Trophoblast cell (in vitro differentiated cells and primary cell): ENCODE measurements at regions not wholly inside any gene's neighbourhood (a gene's known extent, or its start where the extent isn't known, plus 50 kb on each side); places are given as distances from the start of the nearest gene placed in this dataset.

Experiments used
- DNase-seq, 2 donors: peaks; one replicate each; pipeline ENCODE4 v3.0.0-alpha.2; 2016
- H2AFZ ChIP-seq: 2 replicates; pipeline ENCODE4 v1.6.1; 2013; ENCODE audit warnings: low read length, moderate library complexity, mild to moderate bottlenecking; ENCODE audit not compliant: insufficient read depth, poor library complexity
- H2AK5ac ChIP-seq: 2 replicates; pipeline ENCODE4 v1.6.1; 2013; ENCODE audit warnings: mild to moderate bottlenecking, low read length
- H2BK120ac ChIP-seq: 2 replicates; pipeline ENCODE4 v1.6.1; 2013; ENCODE audit warnings: low read length, mild to moderate bottlenecking, moderate library complexity; ENCODE audit not compliant: insufficient read depth, poor library complexity
- H2BK12ac ChIP-seq: 2 replicates; pipeline ENCODE4 v1.6.1; 2013; ENCODE audit warnings: mild to moderate bottlenecking, low read length, moderate library complexity
- H2BK5ac ChIP-seq: 2 replicates; pipeline ENCODE4 v1.6.1; 2013; ENCODE audit warnings: low read length, low read depth, moderate library complexity, mild to moderate bottlenecking; ENCODE audit not compliant: poor library complexity
- H3K14ac ChIP-seq: 2 replicates; pipeline ENCODE4 v1.6.1; 2013; ENCODE audit warnings: mild to moderate bottlenecking, low read length
- H3K18ac ChIP-seq: 2 replicates; pipeline ENCODE4 v1.6.1; 2013; ENCODE audit warnings: mild to moderate bottlenecking, low read length
- H3K23ac ChIP-seq: 2 replicates; pipeline ENCODE4 v1.6.1; 2013; ENCODE audit warnings: low read length
- H3K27ac ChIP-seq: 2 replicates; pipeline ENCODE4 v1.5.1; 2013; ENCODE audit warnings: low read depth, mild to moderate bottlenecking, inconsistent platforms, low read length, moderate library complexity
- H3K27me3 ChIP-seq: 2 replicates; pipeline ENCODE4 v1.6.1; 2013; ENCODE audit warnings: inconsistent platforms, mild to moderate bottlenecking, low read length, moderate library complexity; ENCODE audit not compliant: insufficient read depth
- H3K36me3 ChIP-seq, 2 experiments: 1 replicate in 1 of 2; 2 replicates in 1 of 2; pipeline ENCODE4 v1.6.1; 2013; ENCODE audit warnings: low read length in 2 of 2, mild to moderate bottlenecking in 2 of 2, moderate library complexity in 1 of 2; ENCODE audit not compliant: insufficient read depth in 2 of 2, control insufficient read depth in 1 of 2
- H3K4ac ChIP-seq: 2 replicates; pipeline ENCODE4 v1.6.1; 2013; ENCODE audit warnings: low read depth, mild to moderate bottlenecking, low read length, moderate library complexity
- H3K4me1 ChIP-seq, 2 experiments: 1 replicate in 1 of 2; 2 replicates in 1 of 2; pipeline ENCODE4 v1.6.1; 2013; ENCODE audit warnings: low read length in 2 of 2, mild to moderate bottlenecking in 2 of 2, moderate library complexity in 1 of 2; ENCODE audit not compliant: insufficient read depth in 2 of 2, control insufficient read depth in 1 of 2
- H3K4me2 ChIP-seq: 2 replicates; pipeline ENCODE4 v1.6.1; 2013; ENCODE audit warnings: inconsistent platforms, mild to moderate bottlenecking, low read length, moderate library complexity
- H3K4me3 ChIP-seq: 2 replicates; pipeline ENCODE4 v1.5.1; 2013; ENCODE audit warnings: mild to moderate bottlenecking, low read depth, low read length, inconsistent platforms
- H3K79me1 ChIP-seq: one replicate; pipeline ENCODE4 v1.6.1; 2013; ENCODE audit warnings: low read length
- H3K79me2 ChIP-seq: 2 replicates; pipeline ENCODE4 v1.6.1; 2013; ENCODE audit warnings: low read length, mild to moderate bottlenecking; ENCODE audit not compliant: control insufficient read depth, insufficient read depth, poor library complexity
- H3K9ac ChIP-seq: 2 replicates; pipeline ENCODE4 v1.6.1; 2013; ENCODE audit warnings: mild to moderate bottlenecking, low read length
- H3K9me3 ChIP-seq: 2 replicates; pipeline ENCODE4 v1.6.1; 2013; ENCODE audit warnings: low read depth, mild to moderate bottlenecking, control low read depth, inconsistent platforms, low read length; ENCODE audit not compliant: insufficient read depth
- H4K12ac ChIP-seq: 2 replicates; pipeline ENCODE4 v1.6.1; 2013; ENCODE audit warnings: low read depth, mild to moderate bottlenecking, low read length, moderate library complexity
- H4K8ac ChIP-seq: 2 replicates; pipeline ENCODE4 v1.6.1; 2013; ENCODE audit warnings: low read depth, mild to moderate bottlenecking, low read length, moderate library complexity
- H4K91ac ChIP-seq: one replicate; pipeline ENCODE4 v1.6.1; 2013; ENCODE audit warnings: low read depth, mild to moderate bottlenecking, low read length, moderate library complexity
- WGBS: extraction: QIAGEN DNeasy Blood & Tissue Kit; methylation state at CpG from one replicate; pipeline ENCODE4 v1.1.7; 2013; ENCODE audit warnings: missing lambda C conversion rate; ENCODE audit not compliant: insufficient read length, insufficient coverage; ENCODE audit errors: extremely low coverage; 5-methylcytosine and 5-hydroxymethylcytosine counted together

- Histone ChIP-seq H3K4me1 (no peaks in the 10 kb centered on the region), H2BK5ac (no peak overlapping the region), H4K8ac (no peak overlapping the region), H2BK12ac (no peak overlapping the region), H3K27ac (no peak overlapping the region), H4K12ac (no peak overlapping the region), H3K4me3 (no peak overlapping the region), H3K9ac (no peak overlapping the region), H3K79me1 (no peaks in the 10 kb centered on the region), H2AFZ (no peak overlapping the region), H2BK120ac (no peak overlapping the region), H2AK5ac (no peak overlapping the region), H3K14ac (no peak overlapping the region), H3K9me3 (peaks cover 3% of the 10 kb centered on the region), H3K4ac (no peak overlapping the region), H4K91ac (no peak overlapping the region), H3K27me3 (no peaks in the 10 kb centered on the region), H3K18ac (no peak overlapping the region), H3K79me2 (no peaks in the 10 kb centered on the region), H3K4me2 (no peak overlapping the region), H3K36me3 (no peaks in the 10 kb centered on the region), H3K23ac (no peak overlapping the region)
- DNase-seq = no peak
Observed at GRCh38 chr7:118759921-118760320, 535.4 kb downstream of the ANKRD7 start.

DNA sequence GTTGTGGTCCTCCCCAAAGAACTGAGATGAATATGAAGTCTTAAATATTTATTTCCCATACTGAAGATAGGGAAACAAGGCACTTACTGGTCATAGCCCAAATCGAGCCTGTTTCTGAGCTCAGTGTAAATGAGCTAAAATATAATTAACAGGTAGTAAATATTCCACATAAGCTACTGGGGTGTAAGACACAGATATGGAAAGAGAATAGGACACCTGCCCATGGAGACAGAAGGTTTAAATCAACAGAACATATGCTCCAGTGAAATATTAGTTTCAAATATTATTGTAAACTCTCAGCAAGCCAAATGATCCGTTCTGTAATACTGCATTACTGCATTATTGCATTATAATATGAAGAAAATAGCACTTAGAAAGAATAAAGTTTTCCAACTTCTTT is 537.9 kb downstream of the ANKRD7 start:
- no peak overlapping the region for H2BK12ac ChIP-seq
- H2AK5ac ChIP-seq = no peak overlapping the region
- no peak overlapping the region for H3K14ac ChIP-seq
- H2BK120ac ChIP-seq = no peak overlapping the region
- no peaks in the 10 kb centered on the region for H3K79me2 ChIP-seq
- no peak overlapping the region for H2AFZ ChIP-seq
- DNase-seq = no peak
- no peak overlapping the region for H4K12ac ChIP-seq
- no peaks in the 10 kb centered on the region for H3K79me1 ChIP-seq
- no peak overlapping the region for H3K4me3 ChIP-seq
- no peak overlapping the region for H2BK5ac ChIP-seq
- H3K9me3 ChIP-seq = peaks cover 3% of the 10 kb centered on the region
- no peak overlapping the region for H3K4ac ChIP-seq
- no peak overlapping the region for H3K23ac ChIP-seq
- H4K91ac ChIP-seq = no peak overlapping the region
- no peaks in the 10 kb centered on the region for H3K27me3 ChIP-seq
- H4K8ac ChIP-seq = no peak overlapping the region
- no peak overlapping the region for H3K9ac ChIP-seq
- H3K18ac ChIP-seq = no peak overlapping the region
- no peak overlapping the region for H3K27ac ChIP-seq
- no peaks in the 10 kb centered on the region for H3K36me3 ChIP-seq
- no peaks in the 10 kb centered on the region for H3K4me1 ChIP-seq
- no CpG with 5 or more reads among the region's 2 CpGs for WGBS
- H3K4me2 ChIP-seq = no peak overlapping the region

DNA sequence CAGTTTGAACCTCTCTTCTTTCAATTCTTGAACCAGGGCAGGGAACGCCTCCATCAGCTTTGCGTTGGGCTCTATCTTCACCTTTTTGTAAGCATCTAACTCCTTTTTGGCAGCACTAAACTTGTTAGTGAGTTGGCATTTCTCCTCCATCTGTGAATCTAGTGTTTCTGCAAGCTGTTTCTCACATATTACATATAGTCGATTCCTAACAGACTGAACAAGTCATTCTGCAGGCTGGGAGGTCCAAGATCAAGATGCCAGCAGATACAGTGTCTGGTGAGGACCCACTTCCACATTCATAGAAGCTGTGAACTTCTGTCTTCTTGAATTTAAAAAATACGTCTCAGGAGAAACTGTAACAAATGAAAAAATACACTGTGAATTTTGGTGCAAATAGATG is 539.7 kb downstream of the ANKRD7 start:
- Histone ChIP-seq H3K23ac (no peak overlapping the region), H2AK5ac (no peak overlapping the region), H4K12ac (no peak overlapping the region), H3K9me3 (peaks cover 3% of the 10 kb centered on the region), H3K27ac (no peak overlapping the region), H3K9ac (no peak overlapping the region), H3K36me3 (no peaks in the 10 kb centered on the region), H3K4me1 (no peaks in the 10 kb centered on the region), H2AFZ (no peak overlapping the region), H4K91ac (no peak overlapping the region), H3K79me1 (no peaks in the 10 kb centered on the region), H3K4ac (no peak overlapping the region), H3K79me2 (no peaks in the 10 kb centered on the region), H3K4me2 (no peak overlapping the region), H2BK12ac (no peak overlapping the region), H2BK5ac (no peak overlapping the region), H3K14ac (no peak overlapping the region), H3K18ac (no peak overlapping the region), H3K4me3 (no peak overlapping the region), H3K27me3 (no peaks in the 10 kb centered on the region), H4K8ac (no peak overlapping the region), H2BK120ac (no peak overlapping the region)
- no peak for DNase-seq
- WGBS = no CpG with 5 or more reads among the region's 4 CpGs

DNA sequence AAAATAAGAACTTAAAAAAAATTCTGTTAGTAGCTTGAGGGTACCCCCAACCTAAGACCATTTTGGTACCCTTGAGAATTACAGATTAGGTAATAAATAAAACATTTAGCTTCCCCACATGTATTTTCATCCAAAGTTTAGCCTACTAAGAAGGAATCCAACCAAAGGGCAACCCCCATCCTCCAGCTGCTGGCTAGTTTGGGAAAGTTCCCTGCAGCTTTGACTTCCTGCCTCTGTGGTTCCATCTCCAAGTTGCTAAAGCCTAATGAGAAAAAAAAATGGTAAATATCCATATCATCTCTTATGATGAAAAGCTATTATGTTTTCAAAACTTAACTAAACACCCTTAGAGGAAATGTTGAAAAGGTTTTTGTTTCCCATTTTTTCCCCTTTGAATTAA is 547.2 kb downstream of the ANKRD7 start:
- Histone ChIP-seq H3K79me2 (no peaks in the 10 kb centered on the region), H3K4ac (no peak overlapping the region), H3K27ac (no peak overlapping the region), H4K91ac (no peak overlapping the region), H3K27me3 (no peaks in the 10 kb centered on the region), H2AK5ac (no peak overlapping the region), H3K14ac (no peak overlapping the region), H2BK120ac (no peak overlapping the region), H3K36me3 (no peaks in the 10 kb centered on the region), H2AFZ (no peak overlapping the region), H3K79me1 (no peaks in the 10 kb centered on the region), H3K4me3 (no peak overlapping the region), H3K4me2 (no peak overlapping the region), H3K9ac (no peak overlapping the region), H2BK5ac (no peak overlapping the region), H2BK12ac (no peak overlapping the region), H3K9me3 (no peaks in the 10 kb centered on the region), H3K23ac (no peak overlapping the region), H3K4me1 (no peaks in the 10 kb centered on the region), H3K18ac (no peak overlapping the region), H4K12ac (no peak overlapping the region), H4K8ac (no peak overlapping the region)
- no peak for DNase-seq

GRCh38 chr7:118777308-118777707 is 552.8 kb downstream of the ANKRD7 start:
- no peak overlapping the region for H2AK5ac ChIP-seq
- WGBS = no CpG with 5 or more reads among the region's 1 CpG
- H4K8ac ChIP-seq = no peak overlapping the region
- no peak overlapping the region for H3K4ac ChIP-seq
- H3K27me3 ChIP-seq = no peaks in the 10 kb centered on the region
- H3K4me1 ChIP-seq = no peaks in the 10 kb centered on the region
- no peak overlapping the region for H2AFZ ChIP-seq
- no peak overlapping the region for H2BK12ac ChIP-seq
- no peak overlapping the region for H3K14ac ChIP-seq
- no peak overlapping the region for H4K12ac ChIP-seq
- H3K9ac ChIP-seq = no peak overlapping the region
- no peak overlapping the region for H3K18ac ChIP-seq
- H3K79me2 ChIP-seq = no peaks in the 10 kb centered on the region
- H3K9me3 ChIP-seq = no peaks in the 10 kb centered on the region
- no peak overlapping the region for H3K27ac ChIP-seq
- no peak overlapping the region for H4K91ac ChIP-seq
- H3K23ac ChIP-seq = no peak overlapping the region
- no peak overlapping the region for H2BK5ac ChIP-seq
- H2BK120ac ChIP-seq = no peak overlapping the region
- H3K79me1 ChIP-seq = no peaks in the 10 kb centered on the region
- DNase-seq = no peak
- H3K4me3 ChIP-seq = no peak overlapping the region
- no peaks in the 10 kb centered on the region for H3K36me3 ChIP-seq
- H3K4me2 ChIP-seq = no peak overlapping the region
